Sigmoid colon (tissue), 4 donors: ENCODE measurements at regions not wholly inside any gene's neighbourhood (a gene's known extent, or its start where the extent isn't known, plus 50 kb on each side); places are given as distances from the start of the nearest gene placed in this dataset.
"Not testable (repeated sequence)": the region's sequence is repeated elsewhere in the genome, so short reads cannot be mapped to it uniquely, and the experiment has no call there.

Experiments used
- CTCF ChIP-seq, 4 experiments: fragments of 450-650 bp in 3 of 4; fragments of 200-600 bp in 1 of 4; IDR thresholded peaks; one replicate each; pipeline ENCODE4 v1.5.1; 2016 to 2019; ENCODE audit warnings: antibody characterized with exemption in 4 of 4, mild to moderate bottlenecking in 3 of 4, moderate library complexity in 2 of 4
- POLR2A ChIP-seq, 2 donors: fragments of 450-650 bp; IDR thresholded peaks; one replicate each; pipeline ENCODE4 v1.6.1; 2016; ENCODE audit warnings: antibody characterized with exemption in 2 of 2, mild to moderate bottlenecking in 2 of 2, moderate library complexity in 2 of 2
- POLR2AphosphoS5 ChIP-seq, 4 donors: sonication (generic); formaldehyde crosslinking; IDR thresholded peaks; one replicate each; pipeline ENCODE4 v1.6.1; 2017; ENCODE audit warnings: antibody characterized with exemption in 4 of 4

- TF ChIP-seq CTCF, POLR2AphosphoS5, POLR2A (IDR thresholded peaks at IDR 0.05): not testable (repeated sequence)
These were observed 192.8 kb downstream of the C16orf95 start for GRCh38 chr16:87124405-87124804.
